HCT116 (cell line): ENCODE measurements at regions not wholly inside any gene's neighbourhood (a gene's known extent, or its start where the extent isn't known, plus 50 kb on each side); places are given as distances from the start of the nearest gene placed in this dataset.

Source experiments
- CTCF ChIP-seq, 3 experiments: fragments of 200-600 bp in 1 of 3; sonication (generic) in 1 of 3; IDR thresholded peaks in 2 of 3; conservative IDR thresholded peaks in 1 of 3; 2 replicates each; pipeline ENCODE4 v1.5.1; 2012 to 2017; ENCODE audit warnings: low read depth in 2 of 3, low read length in 2 of 3, antibody characterized with exemption in 1 of 3, borderline replicate concordance in 1 of 3, control low read depth in 1 of 3, mild to moderate bottlenecking in 1 of 3, mixed read lengths in 1 of 3, mixed run types in 1 of 3, moderate library complexity in 1 of 3; ENCODE audit not compliant: insufficient read depth in 1 of 3
- EGR1 ChIP-seq: IDR thresholded peaks from 2 replicates; pipeline ENCODE4 v1.6.1; 2012; ENCODE audit warnings: low read depth
- EZH2 ChIP-seq: fragments of 200-600 bp; sonication (generic); IDR thresholded peaks from 2 replicates; pipeline ENCODE4 v1.6.1; 2017; ENCODE audit warnings: antibody characterized with exemption, mixed run types
- JUND ChIP-seq: IDR thresholded peaks from 2 replicates; pipeline ENCODE4 v1.6.1; 2012
- POLR2A ChIP-seq: IDR thresholded peaks from 2 replicates; pipeline ENCODE4 v1.7.0; 2011; ENCODE audit warnings: borderline replicate concordance; ENCODE audit not compliant: insufficient read depth, insufficient read length; ENCODE audit errors: extremely low read depth
- SIN3A ChIP-seq: IDR thresholded peaks from 2 replicates; pipeline ENCODE4 v1.6.1; 2012; ENCODE audit warnings: low read depth
- SP1 ChIP-seq: IDR thresholded peaks from 2 replicates; pipeline ENCODE4 v1.6.1; 2012; ENCODE audit warnings: low read depth
- ZFX ChIP-seq: fragments of 450-650 bp; IDR thresholded peaks from 2 replicates; pipeline ENCODE4 v1.6.1; 2017

- no peak for TF ChIP-seq CTCF (IDR thresholded peaks at IDR 0.05 in 2 of 3, conservative IDR thresholded peaks at IDR 0.05 in 1 of 3; ENCODE audit: borderline replicate concordance in 1 of 3, insufficient read depth in 1 of 3, low read depth in 2 of 3, low read length in 2 of 3)
- TF ChIP-seq ZFX = no peak
- no peak for TF ChIP-seq POLR2A
- no peak for TF ChIP-seq EGR1
- TF ChIP-seq EZH2 = no peak
- TF ChIP-seq SP1 = no peak
- no peak for TF ChIP-seq JUND
- no peak for TF ChIP-seq SIN3A
Observed at GRCh38 chr6:168736039-168736438, 295.1 kb downstream of the SMOC2 start.
